ENCODE measurements at regions not wholly inside any gene's neighbourhood (a gene's known extent, or its start where the extent isn't known, plus 50 kb on each side); places are given as distances from the start of the nearest gene placed in this dataset.

- Histone ChIP-seq H3K4me1 (ENCODE audit: control insufficient read depth, extremely low read depth, insufficient read depth, low read length) (no peaks in the 10 kb centered on the region), H3K27ac (ENCODE audit: insufficient read depth, low read depth, low read length) (no peak overlapping the region), H3K9me3 (replicated peaks; ENCODE audit: control insufficient read depth, insufficient read depth, low read length) (peaks cover 15% of the 10 kb centered on the region), H3K9me1 (replicated peaks; ENCODE audit: control insufficient read depth, extremely low read depth, insufficient read depth, low read length) (no peaks in the 10 kb centered on the region), H3K36me3 (ENCODE audit: control insufficient read depth in 2 of 2, extremely low read depth in 1 of 2, insufficient read depth in 2 of 2, low read length in 2 of 2) (no peaks in the 10 kb centered on the region), H3K4me3 (replicated peaks in 1 of 3; ENCODE audit: insufficient read depth in 1 of 3, low read depth in 1 of 3, low read length in 3 of 3) (no peak overlapping the region), H3K4me2 (ENCODE audit: insufficient read depth, low read length) (no peak overlapping the region), H2AFZ (ENCODE audit: low read depth, low read length) (no peak overlapping the region), H3K79me2 (ENCODE audit: control insufficient read depth, insufficient read depth, low read length) (no peaks in the 10 kb centered on the region), H4K20me1 (replicated peaks; ENCODE audit: control insufficient read depth, extremely low read depth, insufficient read depth, low read length) (no peaks in the 10 kb centered on the region), H3K9ac (replicated peaks; ENCODE audit: extremely low read depth, insufficient read depth, low read length) (no peak overlapping the region), H3K27me3 (ENCODE audit: control insufficient read depth in 2 of 2, insufficient read depth in 2 of 2, low read length in 2 of 2) (no peaks in the 10 kb centered on the region)
- CTCF ChIA-PET, result no interaction called here
- no TSS peak for BruUV-seq (replicated peaks)
- no peak for DNase-seq (ENCODE audit: low read depth, low spot score)
- FAIRE-seq, result no peak
- POLR2A ChIA-PET, result no interaction called here
- dilution Hi-C loops (cut with MboI; ENCODE audit: extremely low pct_ligation_motif_present, low sequenced_read_pairs), result no loop called here
- TF ChIP-seq FOS (IDR thresholded peaks at IDR 0.05; ENCODE audit: borderline replicate concordance, insufficient read depth, low read length), result no peak
- no peak for TF ChIP-seq JUN (IDR thresholded peaks at IDR 0.05; ENCODE audit: borderline replicate concordance, insufficient read depth, insufficient read length, low read depth)
- TF ChIP-seq EZH2 (IDR thresholded peaks at IDR 0.05; ENCODE audit: borderline replicate concordance, low read depth, low read length, severe bottlenecking), result no peak
- TF ChIP-seq MAX (IDR thresholded peaks at IDR 0.05; ENCODE audit: insufficient read depth, insufficient read length), result no peak
- TF ChIP-seq MYC (IDR thresholded peaks at IDR 0.05; ENCODE audit: low read depth, low read length), result no peak
- TF ChIP-seq POLR2AphosphoS5 (IDR thresholded peaks at IDR 0.05; ENCODE audit: insufficient read depth, low read depth, low read length), result no peak
- TF ChIP-seq CTCF (IDR thresholded peaks at IDR 0.05; ENCODE audit: extremely low read depth in 1 of 2, insufficient read depth in 1 of 2, low read depth in 1 of 2, low read length in 2 of 2), result no peak
- intact Hi-C loops (cut with micrococcal nuclease), result no loop called here
These were observed 332.0 kb downstream of the FGF9 start for GRCh38 chr13:22002893-22003292.

Measured in endothelial cell of umbilical vein (primary cell).